ENCODE measurements at regions not wholly inside any gene's neighbourhood (a gene's known extent, or its start where the extent isn't known, plus 50 kb on each side); places are given as distances from the start of the nearest gene placed in this dataset.
"Not testable (repeated sequence)": the region's sequence is repeated elsewhere in the genome, so short reads cannot be mapped to it uniquely, and the experiment has no call there.

- peak; percentile 84 for DNase-seq (ENCODE audit: low read depth)
- no peak for TF ChIP-seq CTCF (conservative IDR thresholded peaks at IDR 0.05; ENCODE audit: control insufficient read depth, insufficient read depth, low read depth, low read length)
- no peak overlapping the region for H3K4me3 ChIP-seq (ENCODE audit: control insufficient read depth, low read depth, low read length)
Observed at GRCh38 chr3:181919375-181919774, 207.7 kb downstream of the SOX2 start.

DNA sequence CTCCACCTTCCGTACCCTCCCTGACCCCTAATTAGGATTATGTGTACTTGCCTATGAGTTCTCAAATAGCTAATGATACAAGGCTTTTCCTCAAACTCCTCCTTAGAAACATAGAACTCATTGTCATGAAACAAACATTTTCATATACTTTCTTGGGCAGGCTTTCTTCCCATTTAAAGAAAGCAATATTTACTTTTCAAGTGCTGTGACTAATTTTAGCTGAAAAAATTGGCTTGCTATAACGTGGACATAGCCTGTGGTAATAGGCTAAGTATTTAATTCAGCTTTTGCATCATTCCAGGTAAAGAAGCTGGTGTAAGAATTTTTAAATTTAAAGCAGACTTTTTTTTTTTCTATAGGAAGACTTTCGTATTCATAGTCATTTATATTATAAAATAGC lies 208.7 kb downstream of the SOX2 start:
- DNase-seq (ENCODE audit: low read depth): no peak
- no peak for TF ChIP-seq CTCF (conservative IDR thresholded peaks at IDR 0.05; ENCODE audit: control insufficient read depth, insufficient read depth, low read depth, low read length)
- H3K4me3 ChIP-seq (ENCODE audit: control insufficient read depth, low read depth, low read length): no peak overlapping the region

DNA sequence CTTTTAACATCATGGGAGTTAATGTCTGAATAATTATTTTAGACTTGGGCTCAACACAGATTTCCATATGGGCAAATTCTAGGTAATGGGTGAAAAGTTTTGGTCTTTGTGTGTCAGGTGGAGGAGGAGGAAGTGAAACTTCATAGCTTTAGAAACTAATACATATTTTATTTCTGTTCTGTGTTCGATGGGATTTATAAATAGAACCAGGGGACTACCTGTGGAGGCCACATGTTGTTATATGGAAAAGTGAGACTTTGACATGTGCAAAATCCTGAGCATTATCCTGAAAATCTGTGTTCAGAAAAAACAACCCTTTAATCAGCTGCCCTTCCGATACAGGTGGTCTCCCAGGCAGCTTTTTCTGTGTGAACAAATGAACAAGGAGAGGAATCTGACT lies 209.5 kb downstream of the SOX2 start:
- H3K4me3 ChIP-seq (ENCODE audit: control insufficient read depth, low read depth, low read length): no peak overlapping the region
- DNase-seq (ENCODE audit: low read depth): no peak
- no peak for TF ChIP-seq CTCF (conservative IDR thresholded peaks at IDR 0.05; ENCODE audit: control insufficient read depth, insufficient read depth, low read depth, low read length)

- DNase-seq (ENCODE audit: low read depth); H3K4me3 ChIP-seq (ENCODE audit: control insufficient read depth, low read depth, low read length): not testable (repeated sequence)
Observed at GRCh38 chr3:181925841-181926240, 214.1 kb downstream of the SOX2 start.

DNA sequence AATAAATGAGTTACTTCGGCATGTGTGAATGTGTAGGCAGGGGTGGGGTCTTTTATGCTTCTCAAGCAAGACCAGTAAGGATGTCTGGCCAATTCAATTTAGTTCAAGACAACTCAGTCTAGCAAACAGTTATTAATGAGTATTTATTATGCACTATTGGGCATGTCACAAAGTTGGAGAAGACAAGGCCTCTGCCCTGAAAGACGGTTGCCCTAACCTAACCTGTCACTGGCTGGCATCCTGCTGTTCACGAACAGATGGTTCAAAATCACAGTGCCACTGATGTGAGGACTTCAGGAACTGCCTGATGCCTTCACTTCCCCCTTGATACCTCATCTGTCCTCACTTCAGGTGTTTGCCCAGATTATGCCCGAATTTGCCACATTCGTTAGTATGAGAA lies 217.8 kb downstream of the SOX2 start:
- no peak for DNase-seq (ENCODE audit: low read depth)
- no peak for TF ChIP-seq CTCF (conservative IDR thresholded peaks at IDR 0.05; ENCODE audit: control insufficient read depth, insufficient read depth, low read depth, low read length)
- no peak overlapping the region for H3K4me3 ChIP-seq (ENCODE audit: control insufficient read depth, low read depth, low read length)

DNA sequence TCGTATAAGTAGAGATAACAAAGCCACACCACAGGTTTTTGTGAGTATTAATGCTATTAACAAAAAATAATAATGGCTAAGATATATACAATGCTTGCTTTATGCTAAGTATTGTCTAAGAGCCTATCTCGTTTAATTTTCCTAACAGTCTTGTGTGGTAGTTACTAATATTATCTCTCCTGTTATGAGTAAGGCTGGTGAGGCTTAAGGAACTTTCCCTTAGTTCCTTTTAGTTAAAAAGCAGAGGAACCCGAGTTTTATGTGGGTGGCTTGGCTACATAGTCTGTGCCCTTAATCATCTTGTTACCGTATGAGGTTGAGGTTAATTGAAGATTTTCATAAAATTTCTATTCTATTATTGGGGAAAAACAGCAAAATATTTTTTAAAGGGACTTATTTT lies 218.4 kb downstream of the SOX2 start:
- no peak for DNase-seq (ENCODE audit: low read depth)
- H3K4me3 ChIP-seq (ENCODE audit: control insufficient read depth, low read depth, low read length): no peak overlapping the region
- no peak for TF ChIP-seq CTCF (conservative IDR thresholded peaks at IDR 0.05; ENCODE audit: control insufficient read depth, insufficient read depth, low read depth, low read length)

DNA sequence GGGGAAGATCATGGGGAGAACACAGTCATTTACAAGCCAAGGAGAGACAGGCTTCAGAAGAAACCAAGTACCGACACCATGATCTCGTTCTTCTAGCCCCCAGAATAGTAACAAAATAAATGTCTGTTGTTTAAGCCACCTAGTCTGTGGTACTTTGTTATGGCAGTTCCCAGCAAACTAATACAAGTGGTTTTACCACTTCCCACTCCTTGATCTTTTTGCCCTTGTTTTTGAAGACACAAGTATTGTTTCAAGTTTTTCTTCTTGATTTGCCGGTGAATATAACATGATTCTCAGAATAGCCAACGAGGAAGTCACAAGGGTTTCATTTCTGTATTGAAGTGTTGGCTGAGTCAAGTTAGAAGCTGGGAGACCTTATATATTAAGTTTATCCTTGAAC lies 220.3 kb downstream of the SOX2 start:
- H3K4me3 ChIP-seq (ENCODE audit: control insufficient read depth, low read depth, low read length): no peak overlapping the region
- DNase-seq (ENCODE audit: low read depth): no peak
- no peak for TF ChIP-seq CTCF (conservative IDR thresholded peaks at IDR 0.05; ENCODE audit: control insufficient read depth, insufficient read depth, low read depth, low read length)

All from fibroblast of mammary gland (primary cell).